Activated naive CD8-positive, alpha-beta T cell (primary cell): ENCODE measurements at regions not wholly inside any gene's neighbourhood (a gene's known extent, or its start where the extent isn't known, plus 50 kb on each side); places are given as distances from the start of the nearest gene placed in this dataset.
"Not testable (repeated sequence)": the region's sequence is repeated elsewhere in the genome, so short reads cannot be mapped to it uniquely, and the experiment has no call there.

Experiments used
- H3K27ac Mint-ChIP-seq: one replicate; pipeline ENCODE4 v1.8.0; 2021; ENCODE audit warnings: mixed read lengths
- H3K27me3 Mint-ChIP-seq: one replicate; pipeline ENCODE4 v1.8.0; 2021; ENCODE audit warnings: mixed read lengths
- H3K36me3 Mint-ChIP-seq: one replicate; pipeline ENCODE4 v1.8.0; 2021; ENCODE audit warnings: mixed read lengths
- H3K4me1 Mint-ChIP-seq: one replicate; pipeline ENCODE4 v1.8.0; 2021; ENCODE audit warnings: low read depth, mixed read lengths
- H3K4me3 Mint-ChIP-seq: one replicate; pipeline ENCODE4 v1.8.0; 2021; ENCODE audit warnings: mild to moderate bottlenecking, mixed read lengths
- H3K9me3 Mint-ChIP-seq: one replicate; pipeline ENCODE4 v1.8.0; 2021; ENCODE audit warnings: low read depth, mixed read lengths

DNA sequence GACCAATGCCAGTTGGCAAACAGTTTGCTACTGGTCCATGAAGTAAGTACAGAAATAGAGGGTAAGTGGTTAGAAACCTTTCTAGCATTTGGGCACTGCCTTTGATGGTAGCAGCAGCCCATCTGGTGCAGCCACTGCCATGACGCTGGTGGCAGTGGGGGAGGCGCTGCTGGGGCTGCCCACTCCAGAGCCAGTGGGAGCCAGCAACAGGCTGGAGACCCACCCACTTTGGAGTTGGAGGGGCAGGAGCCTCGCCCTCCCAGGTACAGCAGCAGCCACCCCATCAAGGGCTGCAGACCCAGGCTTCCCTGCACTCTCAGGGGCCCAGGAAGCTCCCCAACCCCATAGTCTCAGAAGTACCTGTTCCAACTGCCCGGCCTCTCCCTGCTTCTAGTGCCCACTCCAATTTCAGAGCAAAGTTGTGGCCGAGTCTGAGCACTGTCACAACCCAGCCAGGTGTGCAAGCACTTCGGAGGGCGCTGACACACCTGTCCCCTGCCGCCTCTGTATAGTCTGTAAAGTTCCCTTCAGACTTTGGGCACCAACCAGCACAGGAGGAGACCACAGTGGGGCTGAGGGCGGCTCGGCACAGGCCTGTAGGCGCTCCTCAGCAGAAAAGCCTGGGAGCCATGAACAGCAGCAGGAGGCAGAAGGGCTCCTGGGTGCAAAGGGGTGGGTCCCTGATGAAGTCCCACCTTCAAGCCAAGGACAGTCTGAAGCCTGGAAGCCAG, 125.6 kb upstream of the CCDC150 start:
- Mint-ChIP-seq H3K4me1 (no peaks in the 10 kb centered on the region), H3K4me3 (no peak overlapping the region), H3K27me3 (peaks cover 7% of the 10 kb centered on the region), H3K27ac (no peak overlapping the region), H3K36me3 (no peaks in the 10 kb centered on the region), H3K9me3 (no peaks in the 10 kb centered on the region)

DNA sequence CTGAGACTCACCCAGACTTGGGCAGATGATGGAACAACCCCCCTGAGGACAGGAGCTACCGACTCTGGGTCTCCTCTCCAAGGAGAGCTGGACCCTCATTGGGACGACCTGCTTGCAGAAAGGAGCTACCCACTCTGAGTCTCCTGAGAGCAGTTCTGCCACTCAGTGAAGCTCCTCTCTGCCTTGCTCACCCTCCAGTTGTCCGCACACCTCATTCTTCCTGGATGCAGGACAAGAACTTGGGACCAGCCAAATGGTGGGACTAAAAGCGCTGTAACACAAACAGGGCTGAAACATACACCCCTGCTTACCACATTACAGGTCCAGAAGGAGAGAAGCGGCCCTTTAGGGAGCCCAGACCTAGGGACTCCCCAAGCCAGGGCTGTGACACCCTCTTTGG, 124.9 kb upstream of the CCDC150 start:
- Mint-ChIP-seq H3K4me3 (no peak overlapping the region), H3K36me3 (no peaks in the 10 kb centered on the region), H3K9me3 (no peaks in the 10 kb centered on the region), H3K27ac (no peak overlapping the region), H3K27me3 (peaks cover 7% of the 10 kb centered on the region), H3K4me1 (no peaks in the 10 kb centered on the region)

DNA sequence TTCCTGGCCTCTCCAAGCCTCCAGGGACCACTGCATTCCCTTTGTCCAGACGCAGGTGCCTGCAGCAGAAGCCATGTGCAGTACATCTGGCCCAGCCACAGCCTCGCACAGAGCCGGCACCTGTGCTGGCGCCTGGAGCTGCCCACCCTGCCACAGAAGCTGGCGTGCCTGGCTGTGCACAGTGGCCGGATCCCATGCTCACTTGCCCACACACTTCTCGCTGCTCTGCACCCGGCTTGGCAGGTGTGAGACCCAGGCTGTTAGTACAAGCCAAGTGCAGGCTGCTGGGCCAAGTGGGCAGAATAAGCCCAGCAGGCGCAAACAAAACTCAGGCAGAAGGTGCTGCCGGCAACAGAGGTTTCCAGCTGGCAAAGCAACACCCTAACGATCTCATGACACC, 124.5 kb upstream of the CCDC150 start:
- H3K27me3 Mint-ChIP-seq = peaks cover 7% of the 10 kb centered on the region
- no peaks in the 10 kb centered on the region for H3K4me1 Mint-ChIP-seq
- no peaks in the 10 kb centered on the region for H3K36me3 Mint-ChIP-seq
- H3K27ac Mint-ChIP-seq = no peak overlapping the region
- H3K4me3 Mint-ChIP-seq = no peak overlapping the region
- H3K9me3 Mint-ChIP-seq = no peaks in the 10 kb centered on the region

DNA sequence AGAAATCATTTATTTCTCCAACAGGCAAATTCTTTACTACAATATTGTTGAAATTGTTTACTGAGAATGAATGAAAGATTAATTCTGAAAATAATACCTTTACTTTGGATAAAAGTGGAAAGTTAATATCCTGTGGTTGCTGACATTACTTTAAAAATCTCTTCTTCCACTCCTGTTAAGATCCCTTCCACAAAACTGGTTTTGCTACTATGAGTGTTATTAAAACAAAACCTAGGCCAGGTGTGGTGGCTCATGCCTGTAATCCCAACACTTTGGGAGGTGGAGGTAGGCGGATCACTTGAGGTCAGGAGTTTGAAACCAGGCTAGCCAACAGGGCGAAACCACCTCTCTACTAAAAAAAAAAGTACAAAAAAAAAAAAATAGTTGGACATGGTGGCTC, 123.9 kb upstream of the CCDC150 start:
- Mint-ChIP-seq H3K36me3 (no peaks in the 10 kb centered on the region), H3K9me3 (no peaks in the 10 kb centered on the region), H3K4me3 (no peak overlapping the region), H3K27me3 (peaks cover 7% of the 10 kb centered on the region), H3K4me1 (no peaks in the 10 kb centered on the region), H3K27ac (no peak overlapping the region)

DNA sequence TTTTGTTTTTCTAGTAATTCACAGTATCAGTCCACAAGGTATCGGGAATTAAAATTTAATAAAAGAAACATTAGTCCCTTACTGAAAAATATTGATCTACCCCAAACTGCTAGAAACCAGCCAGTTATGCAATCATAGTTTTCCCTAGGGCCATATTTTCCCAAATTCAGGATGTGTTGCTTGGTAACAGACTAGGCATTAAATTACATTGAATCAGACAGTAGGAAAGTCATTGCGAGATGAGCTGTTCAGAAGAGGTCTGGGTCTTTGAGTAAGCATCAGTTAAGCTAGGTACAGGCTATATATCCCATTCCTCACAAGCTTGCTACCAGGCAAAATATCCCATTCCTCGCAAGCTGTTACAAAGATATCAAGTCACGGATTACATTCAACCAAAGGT, 123.0 kb upstream of the CCDC150 start:
- no peaks in the 10 kb centered on the region for H3K36me3 Mint-ChIP-seq
- H3K4me3 Mint-ChIP-seq = no peak overlapping the region
- no peak overlapping the region for H3K27ac Mint-ChIP-seq
- H3K27me3 Mint-ChIP-seq = peaks cover 5% of the 10 kb centered on the region
- H3K4me1 Mint-ChIP-seq = no peaks in the 10 kb centered on the region
- no peaks in the 10 kb centered on the region for H3K9me3 Mint-ChIP-seq

DNA sequence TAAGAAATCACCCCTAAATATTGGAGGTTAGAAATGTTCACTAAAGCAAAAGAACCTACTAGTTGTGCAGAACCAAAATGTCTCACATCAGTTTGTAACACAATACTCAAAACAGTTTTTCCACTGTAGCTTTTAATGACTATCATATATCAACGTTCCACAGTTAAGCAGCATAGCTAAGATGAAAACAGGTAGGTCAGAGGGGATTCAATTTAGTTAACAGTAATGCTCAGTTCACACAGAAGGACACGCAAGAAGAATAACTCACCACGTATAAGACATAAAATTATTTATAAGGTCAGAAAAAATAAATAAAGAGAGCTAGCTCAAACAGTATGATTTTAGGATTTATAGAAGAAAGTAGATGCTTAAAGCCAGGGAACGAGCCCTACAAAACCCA, 118.9 kb upstream of the CCDC150 start:
- Mint-ChIP-seq H3K4me1 (no peaks in the 10 kb centered on the region), H3K9me3 (no peaks in the 10 kb centered on the region), H3K4me3 (no peak overlapping the region), H3K36me3 (no peaks in the 10 kb centered on the region), H3K27ac (no peak overlapping the region), H3K27me3 (peaks cover 1% of the 10 kb centered on the region)

DNA sequence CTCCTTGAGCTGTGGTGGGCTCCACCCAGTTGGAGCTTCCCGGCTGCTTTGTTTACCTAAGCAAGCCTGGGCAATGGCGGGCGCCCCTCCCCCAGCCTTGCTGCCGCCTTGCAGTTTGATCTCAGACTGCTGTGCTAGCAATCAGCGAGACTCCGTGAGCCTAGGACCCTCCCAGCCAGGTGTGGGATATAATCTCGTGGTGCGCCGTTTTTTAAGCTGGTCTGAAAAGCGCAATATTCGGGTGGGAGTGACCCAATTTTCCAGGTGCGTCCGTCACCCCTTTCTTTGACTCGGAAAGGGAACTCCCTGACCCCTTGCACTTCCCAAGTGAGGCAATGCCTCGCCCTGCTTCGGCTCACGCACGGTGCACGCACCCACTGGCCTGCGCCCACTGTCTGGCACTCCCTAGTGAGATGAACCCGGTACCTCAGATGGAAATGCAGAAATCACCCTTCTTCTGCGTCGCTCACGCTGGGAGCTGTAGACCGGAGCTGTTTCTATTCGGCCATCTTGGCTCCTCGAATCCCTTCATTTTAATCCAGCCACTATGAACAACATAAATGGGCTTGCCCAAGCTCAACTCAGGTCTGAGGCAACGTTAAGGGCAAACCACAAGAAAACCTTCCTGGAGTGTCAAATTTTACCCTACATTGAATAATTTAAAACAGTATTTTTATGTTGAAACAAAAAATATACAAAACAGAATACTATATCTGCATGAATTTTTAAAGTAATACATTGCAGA, 112.4 kb upstream of the CCDC150 start:
- not testable (repeated sequence) for H3K4me1 Mint-ChIP-seq, H3K36me3 Mint-ChIP-seq, H3K27ac Mint-ChIP-seq, H3K27me3 Mint-ChIP-seq, H3K9me3 Mint-ChIP-seq, H3K4me3 Mint-ChIP-seq

DNA sequence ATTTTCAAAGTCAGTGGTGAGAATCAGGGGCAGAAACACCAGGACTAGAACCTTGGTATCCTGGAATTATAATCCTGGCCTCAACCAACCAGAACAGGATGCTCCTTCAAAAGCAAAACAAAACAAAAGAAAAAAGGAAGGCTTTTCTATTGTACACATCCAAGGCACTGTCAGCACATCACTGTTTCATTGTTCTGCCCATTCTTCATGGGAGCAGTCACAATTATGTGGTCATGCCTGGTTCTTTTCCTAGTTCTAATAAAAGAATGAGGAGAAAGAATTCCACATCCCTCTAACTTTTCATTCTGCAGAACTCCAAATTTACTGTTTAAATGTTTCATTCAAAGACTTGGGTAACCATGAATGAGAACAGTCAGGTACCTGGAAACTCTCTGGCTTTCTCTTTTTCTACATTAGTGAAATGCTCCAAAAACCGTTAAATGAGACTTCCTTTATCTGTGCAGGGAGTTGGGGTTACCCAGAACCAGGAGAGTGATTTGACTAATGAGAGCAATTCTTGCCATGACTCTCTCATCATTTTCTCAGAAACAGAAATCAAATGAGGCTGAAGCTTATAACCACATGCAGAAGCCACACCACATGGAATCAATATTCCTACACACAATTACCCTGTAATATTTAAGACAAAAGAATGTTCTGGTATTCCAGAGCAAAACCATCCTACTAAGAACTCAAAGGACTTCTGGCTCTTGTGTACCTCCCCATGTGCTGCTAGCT, 110.9 kb upstream of the CCDC150 start:
- Mint-ChIP-seq H3K36me3 (no peaks in the 10 kb centered on the region), H3K9me3 (no peaks in the 10 kb centered on the region), H3K27me3 (peaks cover 6% of the 10 kb centered on the region), H3K4me1 (peaks cover 2% of the 10 kb centered on the region), H3K27ac (no peak overlapping the region), H3K4me3 (no peak overlapping the region)

DNA sequence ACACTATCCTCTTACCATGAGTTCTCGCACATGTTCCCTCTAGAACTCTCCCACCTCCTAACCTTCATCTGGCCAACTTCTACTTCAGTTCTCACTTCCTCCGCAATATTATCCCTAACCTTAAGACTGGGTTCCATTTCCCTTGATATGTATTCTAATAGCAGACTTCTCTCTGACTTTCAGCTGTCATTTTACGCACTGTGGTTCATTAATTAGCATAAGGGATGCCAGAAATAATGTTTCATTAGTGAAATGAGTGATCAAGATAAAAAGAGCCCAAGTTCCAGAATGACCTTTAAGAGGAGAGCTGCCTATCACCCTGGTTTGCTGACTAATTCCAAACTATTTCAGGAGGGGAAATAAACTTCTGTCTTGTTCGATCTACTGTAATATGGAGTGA, 108.6 kb upstream of the CCDC150 start:
- peaks cover 2% of the 10 kb centered on the region for H3K4me1 Mint-ChIP-seq
- no peak overlapping the region for H3K4me3 Mint-ChIP-seq
- H3K27ac Mint-ChIP-seq = no peak overlapping the region
- H3K36me3 Mint-ChIP-seq = no peaks in the 10 kb centered on the region
- peaks cover 6% of the 10 kb centered on the region for H3K27me3 Mint-ChIP-seq
- no peaks in the 10 kb centered on the region for H3K9me3 Mint-ChIP-seq

DNA sequence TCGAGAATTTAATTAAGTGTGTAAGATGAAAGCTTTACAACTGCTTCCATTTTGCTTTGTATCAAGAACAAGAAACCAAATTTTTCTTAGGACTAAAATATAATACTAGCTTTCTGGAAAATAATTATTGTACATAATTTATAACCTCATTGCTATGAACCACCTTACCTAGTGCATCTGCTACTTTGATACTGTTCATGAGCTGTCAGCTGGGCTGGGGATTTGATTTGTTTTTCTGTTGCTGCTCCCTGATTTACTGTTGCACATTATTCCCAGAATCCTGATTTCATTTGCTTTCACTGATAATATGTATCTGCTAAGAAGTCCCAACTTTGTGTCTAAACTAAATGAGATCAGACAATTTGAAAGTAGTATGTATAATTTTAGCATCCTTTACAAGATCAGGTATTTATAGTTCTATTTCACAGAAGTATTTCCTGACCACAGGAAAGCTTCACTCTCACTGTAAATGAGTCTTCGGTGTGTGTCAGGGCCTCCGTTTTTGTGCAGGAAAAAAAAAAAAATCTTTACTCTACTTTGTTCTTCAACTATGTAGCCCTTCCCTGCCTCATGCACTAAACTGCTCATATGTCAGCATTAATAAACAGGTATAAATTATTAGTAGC, 105.6 kb upstream of the CCDC150 start:
- H3K27ac Mint-ChIP-seq = no peak overlapping the region
- no peak overlapping the region for H3K4me3 Mint-ChIP-seq
- H3K4me1 Mint-ChIP-seq = peaks cover 2% of the 10 kb centered on the region
- H3K27me3 Mint-ChIP-seq = peaks cover 6% of the 10 kb centered on the region
- H3K9me3 Mint-ChIP-seq = no peaks in the 10 kb centered on the region
- no peaks in the 10 kb centered on the region for H3K36me3 Mint-ChIP-seq

DNA sequence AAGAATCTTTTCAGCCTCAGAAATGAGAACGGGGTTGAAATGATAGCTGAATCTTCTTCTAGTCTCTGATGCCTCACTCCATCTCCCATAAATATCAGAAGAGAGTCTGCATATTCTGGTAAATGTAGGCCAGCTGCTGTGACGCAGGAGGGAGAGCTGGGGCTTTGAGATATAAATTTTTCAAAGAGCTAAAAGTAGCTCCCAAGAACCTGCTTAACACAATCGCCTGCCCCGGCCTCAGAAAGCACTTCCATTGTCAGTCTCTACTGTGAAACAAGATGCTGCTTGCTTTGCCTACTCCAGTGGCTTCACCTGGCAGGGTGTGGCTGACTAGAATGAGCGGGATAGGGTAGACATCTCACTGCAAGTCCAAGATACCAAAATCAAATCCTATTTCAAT, 105.0 kb upstream of the CCDC150 start:
- no peak overlapping the region for H3K4me3 Mint-ChIP-seq
- no peaks in the 10 kb centered on the region for H3K9me3 Mint-ChIP-seq
- no peak overlapping the region for H3K27ac Mint-ChIP-seq
- H3K27me3 Mint-ChIP-seq = peaks cover 6% of the 10 kb centered on the region
- H3K4me1 Mint-ChIP-seq = peaks cover 2% of the 10 kb centered on the region
- no peaks in the 10 kb centered on the region for H3K36me3 Mint-ChIP-seq

DNA sequence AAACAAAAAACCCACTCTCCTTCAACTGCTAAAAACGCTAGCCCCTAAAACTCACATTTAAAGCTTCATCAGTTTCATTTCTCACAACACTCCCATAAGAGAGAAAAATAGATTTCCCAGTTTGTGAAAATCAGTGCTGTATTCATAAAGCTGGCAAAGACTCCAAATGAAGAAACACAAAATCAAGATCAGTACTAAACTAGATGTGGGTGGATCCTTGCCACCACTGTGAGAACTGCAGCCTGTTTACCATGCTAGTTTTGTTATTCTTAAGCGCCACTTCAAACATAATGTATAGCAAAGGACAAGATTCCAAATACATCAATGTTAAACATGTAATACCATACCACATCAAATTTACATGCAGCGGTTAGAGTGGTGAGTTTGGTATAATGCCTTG, 104.5 kb upstream of the CCDC150 start:
- H3K36me3 Mint-ChIP-seq = no peaks in the 10 kb centered on the region
- H3K27ac Mint-ChIP-seq = no peak overlapping the region
- no peak overlapping the region for H3K4me3 Mint-ChIP-seq
- H3K9me3 Mint-ChIP-seq = no peaks in the 10 kb centered on the region
- H3K4me1 Mint-ChIP-seq = peaks cover 2% of the 10 kb centered on the region
- H3K27me3 Mint-ChIP-seq = peaks cover 7% of the 10 kb centered on the region

DNA sequence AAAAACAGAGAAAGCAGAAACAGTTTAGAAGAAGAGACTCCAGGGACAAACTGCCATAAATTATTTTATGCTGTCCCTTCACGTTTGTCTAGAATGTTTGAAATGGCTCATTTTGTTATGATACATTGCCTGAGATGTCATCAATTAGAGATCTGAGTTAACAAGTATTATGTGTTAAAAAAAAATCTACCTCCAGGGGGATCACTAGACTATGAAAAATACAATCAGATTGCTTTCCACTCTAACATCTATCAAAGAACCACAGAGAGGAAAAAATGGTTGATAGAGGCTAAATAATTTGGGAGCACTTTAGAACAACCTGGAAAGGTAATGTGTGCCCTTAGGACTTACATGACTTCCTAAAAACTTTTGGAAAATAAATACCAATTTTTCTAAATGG, 103.8 kb upstream of the CCDC150 start:
- Mint-ChIP-seq H3K4me3 (no peak overlapping the region), H3K36me3 (no peaks in the 10 kb centered on the region), H3K27ac (no peak overlapping the region), H3K4me1 (peaks cover 2% of the 10 kb centered on the region), H3K9me3 (no peaks in the 10 kb centered on the region), H3K27me3 (peaks cover 7% of the 10 kb centered on the region)

DNA sequence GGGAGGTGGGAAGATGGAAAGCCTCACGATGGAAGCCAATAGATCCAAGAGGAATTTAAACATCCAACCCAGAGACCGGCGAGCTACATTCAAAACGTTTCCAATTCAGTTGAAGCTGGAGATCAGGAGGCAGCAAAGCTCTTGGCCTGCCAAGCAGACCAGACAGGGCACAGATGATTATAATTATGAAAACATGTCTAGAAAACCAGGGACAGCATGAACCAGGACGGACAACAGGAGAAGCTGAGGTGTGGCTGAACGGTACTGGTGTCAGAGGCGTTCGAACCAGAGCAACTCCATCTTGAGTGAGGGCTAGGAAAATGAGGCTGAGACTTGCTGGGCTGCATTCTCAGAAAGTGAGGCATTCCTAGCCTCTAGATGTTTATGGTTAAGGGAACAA, 102.2 kb upstream of the CCDC150 start:
- H3K27me3 Mint-ChIP-seq = peaks cover 1% of the 10 kb centered on the region
- H3K27ac Mint-ChIP-seq = no peak overlapping the region
- no peak overlapping the region for H3K4me3 Mint-ChIP-seq
- peaks cover 2% of the 10 kb centered on the region for H3K4me1 Mint-ChIP-seq
- no peaks in the 10 kb centered on the region for H3K9me3 Mint-ChIP-seq
- no peaks in the 10 kb centered on the region for H3K36me3 Mint-ChIP-seq

DNA sequence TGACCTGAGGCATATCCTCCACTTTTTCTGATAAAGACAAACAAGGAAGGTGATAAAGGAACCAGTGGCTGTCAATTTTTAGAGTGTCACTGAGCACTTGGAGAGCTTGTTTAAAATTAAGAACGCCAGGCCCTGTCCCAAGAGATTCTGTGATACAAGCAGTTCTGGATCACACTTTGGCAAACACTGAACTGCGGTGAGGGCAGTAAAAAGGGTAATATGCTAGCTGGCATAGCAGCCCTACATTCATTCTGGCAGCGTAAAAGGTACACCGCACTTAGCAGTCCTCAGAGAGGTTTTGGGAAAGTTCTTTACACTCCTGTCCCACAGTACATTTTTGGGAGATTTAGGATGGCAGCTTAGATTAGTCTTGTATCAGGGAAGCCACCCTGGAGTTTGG, 101.3 kb upstream of the CCDC150 start:
- H3K9me3 Mint-ChIP-seq = no peaks in the 10 kb centered on the region
- no peak overlapping the region for H3K4me3 Mint-ChIP-seq
- H3K36me3 Mint-ChIP-seq = no peaks in the 10 kb centered on the region
- H3K27ac Mint-ChIP-seq = no peak overlapping the region
- peaks cover 1% of the 10 kb centered on the region for H3K27me3 Mint-ChIP-seq
- H3K4me1 Mint-ChIP-seq = peaks cover 2% of the 10 kb centered on the region
